Endothelial cell of umbilical vein (primary cell): ENCODE measurements at regions not wholly inside any gene's neighbourhood (a gene's known extent, or its start where the extent isn't known, plus 50 kb on each side); places are given as distances from the start of the nearest gene placed in this dataset.

Source experiments
- BruUV-seq: library from RNA; stranded (reverse); fragments of 400-500 nt; replicated peaks from 2 replicates; lab custom pipeline; 2021; lab: Mats Ljungman, UMichigan
- CTCF ChIA-PET: fragments of 300-600, 350-600 bp; sonication (Branson Sonifier 250); formaldehyde crosslinking; loops from one replicate; lab custom pipeline; 2021; ENCODE audit warnings: antibody characterized with exemption, inconsistent platforms; lab: Charles Lee
- POLR2A ChIA-PET: fragments of 300-600, 350-600 bp; sonication (Branson Sonifier 250); formaldehyde crosslinking; loops from one replicate; lab custom pipeline; 2021; ENCODE audit warnings: antibody characterized with exemption, inconsistent platforms; lab: Charles Lee
- DNase-seq: peaks from one replicate; pipeline ENCODE4 v3.0.0-alpha.2; 2011; ENCODE audit warnings: low read depth, low spot score
- FAIRE-seq: peaks from 2 replicates; lab custom pipeline; 2011; peaks lifted over from hg19 to GRCh38; lab: Jason Lieb, UNC
- H2AFZ ChIP-seq: 2 replicates; pipeline ENCODE4 v1.6.0; 2012; ENCODE audit warnings: low read depth, low read length, control low read depth, inconsistent platforms
- H3K27ac ChIP-seq: 2 replicates; pipeline ENCODE4 v1.5.1; 2011; ENCODE audit warnings: low read depth, mild to moderate bottlenecking, control low read depth, low read length, moderate library complexity; ENCODE audit not compliant: insufficient read depth
- H3K27me3 ChIP-seq, 2 experiments: 2 replicates each; pipeline versions ENCODE4 v1.6.0 to v1.6.1; 2011; ENCODE audit warnings: low read length in 2 of 2, mixed read lengths in 1 of 2; ENCODE audit not compliant: control insufficient read depth in 2 of 2, insufficient read depth in 2 of 2
- H3K36me3 ChIP-seq, 2 experiments: 2 replicates in 1 of 2; 3 replicates in 1 of 2; pipeline ENCODE4 v1.5.1; 2011; ENCODE audit warnings: low read length in 2 of 2, mild to moderate bottlenecking in 1 of 2, moderate library complexity in 1 of 2; ENCODE audit not compliant: control insufficient read depth in 2 of 2, insufficient read depth in 2 of 2; ENCODE audit errors: extremely low read depth in 1 of 2
- H3K4me1 ChIP-seq: 3 replicates; pipeline ENCODE4 v1.5.1; 2011; ENCODE audit warnings: mild to moderate bottlenecking, low read length; ENCODE audit not compliant: control insufficient read depth, insufficient read depth; ENCODE audit errors: extremely low read depth
- H3K4me2 ChIP-seq: 2 replicates; pipeline ENCODE4 v1.6.1; 2011; ENCODE audit warnings: low read length, control low read depth, mixed read lengths; ENCODE audit not compliant: insufficient read depth
- H3K4me3 ChIP-seq, 3 experiments: fragments of 200-600 bp in 1 of 3; sonication (generic), shearing (Covaris generic) in 1 of 3; replicated peaks in 1 of 3; 2 replicates each; pipeline ENCODE4 v1.5.1; 2011 to 2016; ENCODE audit warnings: control low read depth in 3 of 3, low read length in 3 of 3, mild to moderate bottlenecking in 2 of 3, inconsistent platforms in 1 of 3, low read depth in 1 of 3, moderate library complexity in 1 of 3; ENCODE audit not compliant: insufficient read depth in 1 of 3
- H3K79me2 ChIP-seq: 2 replicates; pipeline ENCODE4 v1.6.0; 2012; ENCODE audit warnings: low read length, inconsistent platforms; ENCODE audit not compliant: control insufficient read depth, insufficient read depth
- H3K9ac ChIP-seq: replicated peaks from 2 replicates; pipeline ENCODE3; 2011; ENCODE audit warnings: low read length, control low read depth; ENCODE audit not compliant: insufficient read depth; ENCODE audit errors: extremely low read depth
- H3K9me1 ChIP-seq: replicated peaks from 3 replicates; pipeline ENCODE4 v1.6.0; 2011; ENCODE audit warnings: mild to moderate bottlenecking, low read length; ENCODE audit not compliant: control insufficient read depth, insufficient read depth; ENCODE audit errors: extremely low read depth
- H3K9me3 ChIP-seq: replicated peaks from 2 replicates; pipeline ENCODE4 v1.5.1; 2012; ENCODE audit warnings: low read length, inconsistent platforms; ENCODE audit not compliant: control insufficient read depth, insufficient read depth
- H4K20me1 ChIP-seq: replicated peaks from 2 replicates; pipeline ENCODE3; 2011; ENCODE audit warnings: mild to moderate bottlenecking, low read length; ENCODE audit not compliant: control insufficient read depth, insufficient read depth; ENCODE audit errors: extremely low read depth
- CTCF ChIP-seq, 2 donors: IDR thresholded peaks; 1 replicate in 1 of 2; 2 replicates in 1 of 2; pipeline ENCODE4 v1.5.1; 2011; ENCODE audit warnings: low read length in 2 of 2, mild to moderate bottlenecking in 2 of 2, moderate library complexity in 2 of 2, control low read depth in 1 of 2, inconsistent platforms in 1 of 2, low read depth in 1 of 2; ENCODE audit not compliant: insufficient read depth in 1 of 2; ENCODE audit errors: extremely low read depth in 1 of 2
- EZH2 ChIP-seq: IDR thresholded peaks from 2 replicates; pipeline ENCODE4 v1.6.1; 2012; ENCODE audit warnings: borderline replicate concordance, low read depth, mild to moderate bottlenecking, moderate library complexity, low read length, inconsistent platforms; ENCODE audit not compliant: severe bottlenecking
- FOS ChIP-seq: IDR thresholded peaks from 2 replicates; pipeline ENCODE4 v1.6.1; 2011; ENCODE audit warnings: mild to moderate bottlenecking, low read length, moderate library complexity, borderline replicate concordance; ENCODE audit not compliant: insufficient read depth
- GATA2 ChIP-seq: IDR thresholded peaks from 2 replicates; pipeline ENCODE4 v1.7.0; 2011; ENCODE audit warnings: low read depth, mild to moderate bottlenecking, moderate library complexity, mixed read lengths, low read length; ENCODE audit not compliant: insufficient read length, insufficient read depth
- JUN ChIP-seq: IDR thresholded peaks from 2 replicates; pipeline ENCODE4 v1.6.1; 2011; ENCODE audit warnings: borderline replicate concordance, low read depth; ENCODE audit not compliant: insufficient read length, insufficient read depth
- MAX ChIP-seq: IDR thresholded peaks from 2 replicates; pipeline ENCODE4 v1.6.1; 2011; ENCODE audit not compliant: insufficient read depth, insufficient read length
- MYC ChIP-seq: IDR thresholded peaks from one replicate; pipeline ENCODE4 v1.6.1; 2011; ENCODE audit warnings: mild to moderate bottlenecking, low read depth, low read length
- POLR2A ChIP-seq: IDR thresholded peaks from 2 replicates; pipeline ENCODE4 v1.6.1; 2012; ENCODE audit warnings: low read depth, mild to moderate bottlenecking, control low read depth, low read length
- POLR2AphosphoS5 ChIP-seq: IDR thresholded peaks from 2 replicates; pipeline ENCODE4 v1.6.1; 2012; ENCODE audit warnings: low read depth, mild to moderate bottlenecking, control low read depth, low read length, moderate library complexity; ENCODE audit not compliant: insufficient read depth
- dilution Hi-C: fragments of 300-500 bp; cut with MboI; formaldehyde crosslinking; loops from one replicate; pipeline ENCODE4 v1.15.0; 2019; ENCODE audit warnings: low sequenced_read_pairs; ENCODE audit not compliant: extremely low pct_ligation_motif_present
- intact Hi-C: fragments of 100-400 bp; cut with micrococcal nuclease; formaldehyde crosslinking; loops from one replicate; pipeline ENCODE4 v1.10.0; 2022

DNA sequence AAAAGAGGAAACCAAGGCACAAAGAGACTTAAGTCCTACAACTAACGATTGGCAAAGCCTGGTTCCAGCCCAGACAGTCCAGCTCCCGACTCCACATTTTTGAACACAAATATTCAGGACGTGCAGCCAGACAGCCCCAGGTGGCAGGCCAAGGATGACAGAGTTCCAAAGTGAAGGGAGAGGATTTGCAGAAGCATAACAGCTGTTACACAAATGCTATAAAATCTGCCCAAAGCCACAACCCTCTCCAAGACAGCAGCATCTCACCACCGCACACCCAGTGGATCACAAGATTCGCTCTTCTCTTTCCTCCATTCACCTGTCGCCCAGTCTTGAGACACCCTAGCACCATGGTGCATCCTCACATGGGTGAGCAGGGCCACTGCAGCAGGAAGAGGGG is 227.1 kb upstream of the ID2 start:
- intact Hi-C loops (no loop called here), dilution Hi-C loops (no loop called here)
- BruUV-seq, result no TSS peak
- Histone ChIP-seq H3K36me3 (no peaks in the 10 kb centered on the region), H3K9ac (no peak overlapping the region), H3K9me3 (no peaks in the 10 kb centered on the region), H2AFZ (no peak overlapping the region), H3K9me1 (no peaks in the 10 kb centered on the region), H4K20me1 (no peaks in the 10 kb centered on the region), H3K27me3 (no peaks in the 10 kb centered on the region), H3K4me1 (no peaks in the 10 kb centered on the region), H3K79me2 (no peaks in the 10 kb centered on the region), H3K27ac (no peak overlapping the region), H3K4me2 (no peak overlapping the region), H3K4me3 (no peak overlapping the region)
- CTCF ChIA-PET, result no interaction called here
- POLR2A ChIA-PET, result no interaction called here
- no peak for DNase-seq
- TF ChIP-seq JUN (no peak), MYC (no peak), POLR2A (no peak), FOS (no peak), CTCF (IDR thresholded peaks at IDR 0.05; ENCODE audit: extremely low read depth in 1 of 2, insufficient read depth in 1 of 2, low read depth in 1 of 2, low read length in 2 of 2) (no peak), EZH2 (no peak), POLR2AphosphoS5 (no peak), MAX (no peak), GATA2 (no peak)
- no peak for FAIRE-seq
